ENCODE measurements at regions not wholly inside any gene's neighbourhood (a gene's known extent, or its start where the extent isn't known, plus 50 kb on each side); places are given as distances from the start of the nearest gene placed in this dataset.

GRCh38 chr9:109722007-109722406 is 58.0 kb upstream of the PALM2AKAP2 start:
- no peak overlapping the region for H2AFZ ChIP-seq (ENCODE audit: low read length)
- H3K79me2 ChIP-seq (ENCODE audit: insufficient read depth, low read length): no peaks in the 10 kb centered on the region
- H3K4me2 ChIP-seq (ENCODE audit: insufficient read depth, low read length): no peak overlapping the region
- no peaks in the 10 kb centered on the region for H4K20me1 ChIP-seq (ENCODE audit: insufficient read depth, low read length)
- no peaks in the 10 kb centered on the region for H3K9me3 ChIP-seq (ENCODE audit: low read depth, low read length)
- H3K27ac ChIP-seq (ENCODE audit: low read depth, low read length): no peak overlapping the region
- H3K36me3 ChIP-seq (ENCODE audit: insufficient read depth, low read length): no peaks in the 10 kb centered on the region
- DNase-seq (ENCODE audit: insufficient read length, low spot score, missing footprints): no peak
- peaks cover 1% of the 10 kb centered on the region for H3K27me3 ChIP-seq (ENCODE audit: insufficient read depth, low read length)
- H3K4me1 ChIP-seq (ENCODE audit: insufficient read depth, low read length): peaks cover 3% of the 10 kb centered on the region
- H3K4me3 ChIP-seq (ENCODE audit: insufficient read depth, low read length): no peak overlapping the region
- TF ChIP-seq, protein P1, sequence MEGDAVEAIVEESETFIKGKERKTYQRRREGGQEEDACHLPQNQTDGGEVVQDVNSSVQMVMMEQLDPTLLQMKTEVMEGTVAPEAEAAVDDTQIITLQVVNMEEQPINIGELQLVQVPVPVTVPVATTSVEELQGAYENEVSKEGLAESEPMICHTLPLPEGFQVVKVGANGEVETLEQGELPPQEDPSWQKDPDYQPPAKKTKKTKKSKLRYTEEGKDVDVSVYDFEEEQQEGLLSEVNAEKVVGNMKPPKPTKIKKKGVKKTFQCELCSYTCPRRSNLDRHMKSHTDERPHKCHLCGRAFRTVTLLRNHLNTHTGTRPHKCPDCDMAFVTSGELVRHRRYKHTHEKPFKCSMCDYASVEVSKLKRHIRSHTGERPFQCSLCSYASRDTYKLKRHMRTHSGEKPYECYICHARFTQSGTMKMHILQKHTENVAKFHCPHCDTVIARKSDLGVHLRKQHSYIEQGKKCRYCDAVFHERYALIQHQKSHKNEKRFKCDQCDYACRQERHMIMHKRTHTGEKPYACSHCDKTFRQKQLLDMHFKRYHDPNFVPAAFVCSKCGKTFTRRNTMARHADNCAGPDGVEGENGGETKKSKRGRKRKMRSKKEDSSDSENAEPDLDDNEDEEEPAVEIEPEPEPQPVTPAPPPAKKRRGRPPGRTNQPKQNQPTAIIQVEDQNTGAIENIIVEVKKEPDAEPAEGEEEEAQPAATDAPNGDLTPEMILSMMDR (IDR thresholded peaks at IDR 0.05; ENCODE audit: extremely low read depth, low read depth, low read length): no peak

- TF ChIP-seq, protein P1 (IDR thresholded peaks at IDR 0.05; ENCODE audit: extremely low read depth, low read depth, low read length): no peak
- Histone ChIP-seq H3K4me1 (ENCODE audit: insufficient read depth, low read length) (no peaks in the 10 kb centered on the region), H3K27ac (ENCODE audit: low read depth, low read length) (no peak overlapping the region), H3K9me3 (ENCODE audit: low read depth, low read length) (no peaks in the 10 kb centered on the region), H2AFZ (ENCODE audit: low read length) (no peak overlapping the region), H3K79me2 (ENCODE audit: insufficient read depth, low read length) (no peaks in the 10 kb centered on the region), H3K27me3 (ENCODE audit: insufficient read depth, low read length) (peaks cover 11% of the 10 kb centered on the region), H4K20me1 (ENCODE audit: insufficient read depth, low read length) (no peaks in the 10 kb centered on the region), H3K4me2 (ENCODE audit: insufficient read depth, low read length) (no peak overlapping the region), H3K4me3 (ENCODE audit: insufficient read depth, low read length) (no peak overlapping the region), H3K36me3 (ENCODE audit: insufficient read depth, low read length) (no peaks in the 10 kb centered on the region)
- DNase-seq (ENCODE audit: insufficient read length, low spot score, missing footprints): no peak
Observed at GRCh38 chr9:109723781-109724180, 56.2 kb upstream of the PALM2AKAP2 start.

DNA sequence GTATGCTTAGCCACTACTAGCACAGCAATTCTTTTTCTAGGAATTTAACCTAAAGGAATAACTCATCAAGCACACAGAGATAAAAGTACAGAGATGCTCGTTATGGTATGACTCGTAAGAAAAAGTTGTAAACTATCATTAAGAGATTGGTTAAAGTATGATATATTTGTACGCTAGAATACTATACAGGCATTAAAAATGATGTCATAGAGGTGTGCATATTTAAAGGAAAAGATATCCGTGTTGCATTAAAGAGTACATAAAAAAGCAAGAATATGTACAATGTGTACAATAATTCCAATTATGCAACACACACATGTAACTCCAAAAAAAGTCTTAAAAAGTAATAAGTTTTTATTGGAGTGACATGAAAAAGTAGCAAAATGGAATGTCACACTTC is 54.5 kb upstream of the PALM2AKAP2 start:
- no peaks in the 10 kb centered on the region for H3K36me3 ChIP-seq (ENCODE audit: insufficient read depth, low read length)
- no peaks in the 10 kb centered on the region for H3K4me1 ChIP-seq (ENCODE audit: insufficient read depth, low read length)
- H2AFZ ChIP-seq (ENCODE audit: low read length): no peak overlapping the region
- H3K27me3 ChIP-seq (ENCODE audit: insufficient read depth, low read length): peaks cover 13% of the 10 kb centered on the region
- no peaks in the 10 kb centered on the region for H4K20me1 ChIP-seq (ENCODE audit: insufficient read depth, low read length)
- H3K27ac ChIP-seq (ENCODE audit: low read depth, low read length): no peak overlapping the region
- no peak overlapping the region for H3K4me2 ChIP-seq (ENCODE audit: insufficient read depth, low read length)
- no peaks in the 10 kb centered on the region for H3K79me2 ChIP-seq (ENCODE audit: insufficient read depth, low read length)
- H3K9me3 ChIP-seq (ENCODE audit: low read depth, low read length): no peaks in the 10 kb centered on the region
- DNase-seq (ENCODE audit: insufficient read length, low spot score, missing footprints): no peak
- no peak overlapping the region for H3K4me3 ChIP-seq (ENCODE audit: insufficient read depth, low read length)
- TF ChIP-seq, protein P1 (IDR thresholded peaks at IDR 0.05; ENCODE audit: extremely low read depth, low read depth, low read length): no peak

GRCh38 chr9:109726119-109726518 is 53.9 kb upstream of the PALM2AKAP2 start:
- Histone ChIP-seq H3K27ac (ENCODE audit: low read depth, low read length) (no peak overlapping the region), H4K20me1 (ENCODE audit: insufficient read depth, low read length) (no peaks in the 10 kb centered on the region), H3K4me3 (ENCODE audit: insufficient read depth, low read length) (no peak overlapping the region), H3K9me3 (ENCODE audit: low read depth, low read length) (no peaks in the 10 kb centered on the region), H3K4me1 (ENCODE audit: insufficient read depth, low read length) (no peaks in the 10 kb centered on the region), H3K36me3 (ENCODE audit: insufficient read depth, low read length) (no peaks in the 10 kb centered on the region), H2AFZ (ENCODE audit: low read length) (no peak overlapping the region), H3K4me2 (ENCODE audit: insufficient read depth, low read length) (no peak overlapping the region), H3K79me2 (ENCODE audit: insufficient read depth, low read length) (no peaks in the 10 kb centered on the region), H3K27me3 (ENCODE audit: insufficient read depth, low read length) (peaks cover 20% of the 10 kb centered on the region)
- TF ChIP-seq, protein P1 (IDR thresholded peaks at IDR 0.05; ENCODE audit: extremely low read depth, low read depth, low read length): no peak
- no peak for DNase-seq (ENCODE audit: insufficient read length, low spot score, missing footprints)

Data from osteoblast (primary cell).